ENCODE measurements at regions not wholly inside any gene's neighbourhood (a gene's known extent, or its start where the extent isn't known, plus 50 kb on each side); places are given as distances from the start of the nearest gene placed in this dataset.

DNA sequence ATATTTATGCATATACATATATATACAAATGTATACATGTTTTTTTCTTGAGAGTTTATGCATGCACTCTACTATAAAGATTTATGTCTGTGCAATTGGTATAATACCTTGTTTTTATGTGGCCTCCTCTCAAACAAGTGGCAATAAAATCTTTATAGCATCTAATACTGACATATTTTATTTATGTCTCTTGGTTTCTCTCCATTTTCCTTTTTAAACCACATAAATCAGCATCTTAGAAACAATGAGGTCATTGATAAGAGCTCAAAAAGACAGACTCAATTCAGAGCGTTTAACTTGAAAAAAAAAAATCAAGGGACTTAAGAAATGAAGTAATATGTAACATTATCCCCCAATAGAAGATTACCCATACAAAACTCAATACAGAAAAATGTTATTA is 1442.2 kb upstream of the ALCAM start:
- Mint-ChIP-seq H3K9me3 (ENCODE audit: low read depth) (peaks cover 7% of the 10 kb centered on the region), H3K4me3 (ENCODE audit: unreplicated experiment) (no peak overlapping the region), H3K4me1 (ENCODE audit: low read depth) (peaks cover 3% of the 10 kb centered on the region), H3K27ac (ENCODE audit: unreplicated experiment) (no peak overlapping the region), H3K27me3 (ENCODE audit: low read depth) (no peaks in the 10 kb centered on the region), H3K36me3 (ENCODE audit: low read depth) (no peaks in the 10 kb centered on the region)
- TF ChIP-seq, protein P1, sequence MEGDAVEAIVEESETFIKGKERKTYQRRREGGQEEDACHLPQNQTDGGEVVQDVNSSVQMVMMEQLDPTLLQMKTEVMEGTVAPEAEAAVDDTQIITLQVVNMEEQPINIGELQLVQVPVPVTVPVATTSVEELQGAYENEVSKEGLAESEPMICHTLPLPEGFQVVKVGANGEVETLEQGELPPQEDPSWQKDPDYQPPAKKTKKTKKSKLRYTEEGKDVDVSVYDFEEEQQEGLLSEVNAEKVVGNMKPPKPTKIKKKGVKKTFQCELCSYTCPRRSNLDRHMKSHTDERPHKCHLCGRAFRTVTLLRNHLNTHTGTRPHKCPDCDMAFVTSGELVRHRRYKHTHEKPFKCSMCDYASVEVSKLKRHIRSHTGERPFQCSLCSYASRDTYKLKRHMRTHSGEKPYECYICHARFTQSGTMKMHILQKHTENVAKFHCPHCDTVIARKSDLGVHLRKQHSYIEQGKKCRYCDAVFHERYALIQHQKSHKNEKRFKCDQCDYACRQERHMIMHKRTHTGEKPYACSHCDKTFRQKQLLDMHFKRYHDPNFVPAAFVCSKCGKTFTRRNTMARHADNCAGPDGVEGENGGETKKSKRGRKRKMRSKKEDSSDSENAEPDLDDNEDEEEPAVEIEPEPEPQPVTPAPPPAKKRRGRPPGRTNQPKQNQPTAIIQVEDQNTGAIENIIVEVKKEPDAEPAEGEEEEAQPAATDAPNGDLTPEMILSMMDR (IDR thresholded peaks at IDR 0.05) = no peak
- DNase-seq (ENCODE audit: low spot score) = no peak

DNA sequence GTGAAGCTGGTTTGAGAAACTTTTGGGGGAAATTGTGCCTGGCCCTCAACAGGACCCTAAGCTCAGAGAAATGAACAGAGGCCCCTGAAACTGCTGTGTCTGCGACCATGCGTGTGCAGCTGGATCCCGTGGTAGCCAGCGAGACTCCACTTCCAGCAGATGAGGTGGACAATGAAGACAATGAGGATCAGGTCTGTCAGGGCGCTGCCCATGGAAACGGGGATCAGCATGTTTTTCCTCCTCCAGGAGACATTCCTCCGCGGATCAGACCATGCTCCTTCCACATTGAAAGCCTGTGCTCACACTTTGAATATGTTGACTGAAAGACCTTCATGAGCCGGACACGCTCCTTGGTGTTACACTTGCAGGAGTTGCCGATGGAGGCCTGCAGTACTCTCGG is 1439.8 kb upstream of the ALCAM start:
- H3K9me3 Mint-ChIP-seq (ENCODE audit: low read depth) = peaks cover 8% of the 10 kb centered on the region
- H3K27ac Mint-ChIP-seq (ENCODE audit: unreplicated experiment) = no peak overlapping the region
- H3K27me3 Mint-ChIP-seq (ENCODE audit: low read depth) = no peaks in the 10 kb centered on the region
- H3K4me1 Mint-ChIP-seq (ENCODE audit: low read depth) = no peaks in the 10 kb centered on the region
- H3K4me3 Mint-ChIP-seq (ENCODE audit: unreplicated experiment) = no peak overlapping the region
- no peaks in the 10 kb centered on the region for H3K36me3 Mint-ChIP-seq (ENCODE audit: low read depth)
- peak; percentile 29 for DNase-seq (ENCODE audit: low spot score)
- TF ChIP-seq, protein P1 (IDR thresholded peaks at IDR 0.05) = no peak

DNA sequence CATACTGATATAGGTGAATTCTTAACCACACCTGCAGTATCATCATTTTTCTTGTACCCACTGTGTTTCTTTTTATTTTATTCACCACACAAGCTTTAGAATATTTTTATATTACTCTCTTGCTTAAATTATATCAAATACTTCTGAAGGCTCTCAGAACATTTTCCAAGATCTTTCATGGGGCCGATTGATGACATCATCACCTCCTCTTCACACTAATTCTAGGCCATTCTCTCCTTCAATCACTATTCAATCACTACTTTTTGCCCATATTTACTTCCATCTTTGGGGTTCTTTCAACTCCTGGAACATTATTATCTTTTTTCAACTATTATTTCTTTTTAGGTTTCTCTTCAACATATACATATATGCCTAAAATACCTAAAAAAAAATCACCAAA is 1438.8 kb upstream of the ALCAM start:
- Mint-ChIP-seq H3K9me3 (ENCODE audit: low read depth) (peaks cover 14% of the 10 kb centered on the region), H3K4me3 (ENCODE audit: unreplicated experiment) (no peak overlapping the region), H3K27me3 (ENCODE audit: low read depth) (no peaks in the 10 kb centered on the region), H3K36me3 (ENCODE audit: low read depth) (no peaks in the 10 kb centered on the region), H3K27ac (ENCODE audit: unreplicated experiment) (no peak overlapping the region), H3K4me1 (ENCODE audit: low read depth) (no peaks in the 10 kb centered on the region)
- DNase-seq (ENCODE audit: low spot score) = no peak
- TF ChIP-seq, protein P1 (IDR thresholded peaks at IDR 0.05) = no peak

DNA sequence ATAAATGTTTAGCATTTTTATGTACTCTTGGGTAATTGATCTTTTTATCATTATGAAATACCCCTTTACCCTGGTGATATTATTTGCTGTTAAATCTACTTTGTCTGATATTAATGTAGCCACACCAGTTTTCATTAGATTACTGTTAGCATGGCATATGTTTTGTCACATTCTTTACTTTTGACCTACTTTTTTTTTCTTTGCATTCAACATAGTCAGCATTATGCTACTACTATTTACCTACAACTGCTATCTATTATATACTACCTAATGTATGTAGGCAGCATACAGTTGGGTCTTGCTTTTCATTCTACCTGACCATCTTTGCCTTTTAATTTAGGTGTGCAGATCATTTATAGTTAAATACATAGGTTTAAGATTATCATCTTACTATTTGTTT is 1429.6 kb upstream of the ALCAM start:
- Mint-ChIP-seq H3K4me1 (ENCODE audit: low read depth) (no peaks in the 10 kb centered on the region), H3K36me3 (ENCODE audit: low read depth) (no peaks in the 10 kb centered on the region), H3K27ac (ENCODE audit: unreplicated experiment) (no peak overlapping the region), H3K9me3 (ENCODE audit: low read depth) (peaks cover 8% of the 10 kb centered on the region), H3K27me3 (ENCODE audit: low read depth) (peaks cover 28% of the 10 kb centered on the region), H3K4me3 (ENCODE audit: unreplicated experiment) (no peak overlapping the region)
- DNase-seq (ENCODE audit: low spot score) = no peak
- TF ChIP-seq, protein P1 (IDR thresholded peaks at IDR 0.05) = no peak

DNA sequence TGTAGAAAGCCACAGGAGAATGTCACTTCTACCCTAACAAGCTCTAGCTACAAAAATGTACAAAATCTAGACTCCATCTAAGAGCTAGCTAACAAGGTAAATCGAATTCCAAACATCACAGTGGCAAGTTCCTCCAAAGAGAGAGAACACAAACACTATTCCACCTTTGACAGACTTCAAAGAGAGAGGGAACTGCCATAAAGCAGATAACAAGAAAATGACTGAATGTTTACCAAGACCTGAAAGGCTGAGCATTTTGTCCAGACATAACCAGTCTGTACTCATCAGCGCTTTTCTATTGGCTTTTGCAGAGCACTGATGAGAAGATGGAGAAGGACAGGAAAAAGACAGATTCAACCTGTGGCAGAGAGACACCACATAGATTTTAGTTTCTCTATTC is 1419.6 kb upstream of the ALCAM start:
- Mint-ChIP-seq H3K36me3 (ENCODE audit: low read depth) (no peaks in the 10 kb centered on the region), H3K27me3 (ENCODE audit: low read depth) (peaks cover 5% of the 10 kb centered on the region), H3K9me3 (ENCODE audit: low read depth) (no peaks in the 10 kb centered on the region), H3K4me3 (ENCODE audit: unreplicated experiment) (no peak overlapping the region), H3K27ac (ENCODE audit: unreplicated experiment) (no peak overlapping the region), H3K4me1 (ENCODE audit: low read depth) (no peaks in the 10 kb centered on the region)
- DNase-seq (ENCODE audit: low spot score) = no peak
- TF ChIP-seq, protein P1 (IDR thresholded peaks at IDR 0.05) = no peak
